ENCODE measurements at regions not wholly inside any gene's neighbourhood (a gene's known extent, or its start where the extent isn't known, plus 50 kb on each side); places are given as distances from the start of the nearest gene placed in this dataset.
"Not testable (repeated sequence)": the region's sequence is repeated elsewhere in the genome, so short reads cannot be mapped to it uniquely, and the experiment has no call there.

DNA sequence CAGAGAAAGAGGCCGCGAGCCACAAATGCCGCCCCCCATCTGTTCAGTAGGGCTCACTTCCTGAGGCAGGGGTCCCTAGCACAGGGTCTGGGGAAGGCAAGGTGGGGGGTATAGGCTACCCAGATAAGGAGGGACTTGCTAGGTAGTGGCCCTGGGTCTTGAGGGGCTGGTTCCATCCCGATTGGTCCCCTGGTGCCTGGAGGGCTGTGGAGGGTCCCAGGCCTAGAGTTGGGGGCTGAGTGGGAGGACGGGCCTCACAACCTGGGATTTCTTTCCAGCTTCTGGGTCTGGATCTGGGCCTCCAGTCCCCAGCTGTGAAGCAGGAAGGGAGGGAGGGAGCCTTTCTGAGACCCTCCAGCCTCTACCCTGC, 75.1 kb upstream of the EN2 start:
- ATAC-seq: no peak
- Histone ChIP-seq H3K9me3 (no peaks in the 10 kb centered on the region), H3K4me3 (no peak overlapping the region), H3K36me3 (no peaks in the 10 kb centered on the region), H3K4me1 (peaks cover 26% of the 10 kb centered on the region), H3K27ac (no peak overlapping the region), H3K27me3 (ENCODE audit: low read depth) (peaks cover 96% of the 10 kb centered on the region)
- DNase-seq: no peak
- TF ChIP-seq, protein P1, sequence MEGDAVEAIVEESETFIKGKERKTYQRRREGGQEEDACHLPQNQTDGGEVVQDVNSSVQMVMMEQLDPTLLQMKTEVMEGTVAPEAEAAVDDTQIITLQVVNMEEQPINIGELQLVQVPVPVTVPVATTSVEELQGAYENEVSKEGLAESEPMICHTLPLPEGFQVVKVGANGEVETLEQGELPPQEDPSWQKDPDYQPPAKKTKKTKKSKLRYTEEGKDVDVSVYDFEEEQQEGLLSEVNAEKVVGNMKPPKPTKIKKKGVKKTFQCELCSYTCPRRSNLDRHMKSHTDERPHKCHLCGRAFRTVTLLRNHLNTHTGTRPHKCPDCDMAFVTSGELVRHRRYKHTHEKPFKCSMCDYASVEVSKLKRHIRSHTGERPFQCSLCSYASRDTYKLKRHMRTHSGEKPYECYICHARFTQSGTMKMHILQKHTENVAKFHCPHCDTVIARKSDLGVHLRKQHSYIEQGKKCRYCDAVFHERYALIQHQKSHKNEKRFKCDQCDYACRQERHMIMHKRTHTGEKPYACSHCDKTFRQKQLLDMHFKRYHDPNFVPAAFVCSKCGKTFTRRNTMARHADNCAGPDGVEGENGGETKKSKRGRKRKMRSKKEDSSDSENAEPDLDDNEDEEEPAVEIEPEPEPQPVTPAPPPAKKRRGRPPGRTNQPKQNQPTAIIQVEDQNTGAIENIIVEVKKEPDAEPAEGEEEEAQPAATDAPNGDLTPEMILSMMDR (IDR thresholded peaks at IDR 0.05): no peak
- intact Hi-C loops (cut with DNase I): no loop called here

DNA sequence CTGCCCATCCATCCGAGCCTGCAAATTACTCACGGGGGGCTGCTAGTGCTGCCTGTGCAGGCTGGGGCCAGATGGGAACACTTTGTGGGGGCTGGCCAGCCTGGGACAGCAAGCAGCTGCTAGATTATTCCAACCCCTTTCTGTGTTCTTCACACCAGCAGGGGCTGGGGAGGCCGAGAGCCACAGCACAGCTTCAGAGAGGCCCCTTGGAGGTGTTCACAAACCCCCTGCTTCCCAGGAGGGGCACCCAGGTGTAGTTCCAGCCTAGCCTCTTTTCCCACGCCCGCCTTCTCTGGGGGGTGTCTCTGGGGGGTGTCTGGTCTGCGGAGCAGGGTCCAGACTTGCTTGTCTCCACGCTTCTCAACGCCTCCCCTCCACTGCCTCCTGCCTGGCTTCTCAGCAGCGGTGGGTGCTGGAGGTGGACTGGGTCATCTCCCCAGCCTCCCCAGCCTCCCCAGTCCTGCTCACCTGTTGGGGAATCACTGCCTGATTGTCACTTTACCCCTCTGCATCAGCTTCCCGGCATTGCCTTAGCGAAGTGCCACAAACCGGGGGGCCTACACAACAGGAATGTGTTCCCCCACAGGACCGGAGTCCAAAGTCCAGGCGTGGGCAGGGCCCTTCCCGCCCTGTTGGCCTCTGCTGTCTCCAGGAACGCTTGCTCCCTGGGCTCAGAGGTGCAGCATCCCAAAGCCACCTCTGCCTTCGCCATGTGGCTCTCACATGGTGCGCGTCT, 74.0 kb upstream of the EN2 start:
- Histone ChIP-seq H3K36me3 (no peaks in the 10 kb centered on the region), H3K27me3 (ENCODE audit: low read depth) (peaks cover 91% of the 10 kb centered on the region), H3K4me3 (no peak overlapping the region), H3K4me1 (peaks cover 20% of the 10 kb centered on the region), H3K9me3 (no peaks in the 10 kb centered on the region), H3K27ac (no peak overlapping the region)
- intact Hi-C loops (cut with DNase I): no loop called here
- DNase-seq (no peak), ATAC-seq (no peak)
- TF ChIP-seq, protein P1 (IDR thresholded peaks at IDR 0.05): no peak

DNA sequence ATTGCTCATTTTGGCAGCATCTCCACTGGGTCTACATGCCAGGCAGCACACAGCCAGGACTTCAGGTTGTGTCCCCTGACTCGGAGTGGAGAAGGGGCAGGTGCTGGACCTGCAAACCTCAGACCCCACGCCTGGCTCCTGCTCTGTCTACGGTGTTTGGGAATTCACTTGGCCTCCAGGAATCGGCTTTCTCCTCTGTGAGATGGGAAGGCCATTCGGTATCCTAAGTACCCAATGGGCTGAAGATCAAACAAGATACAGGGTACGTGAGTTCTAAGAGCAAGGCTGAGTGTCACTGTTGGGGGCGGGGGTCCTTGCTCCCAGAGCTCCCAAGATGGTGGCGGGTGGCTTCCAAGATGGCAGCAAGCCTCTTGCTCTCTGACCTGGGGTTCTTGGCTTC, 73.2 kb upstream of the EN2 start:
- no peak overlapping the region for H3K4me3 ChIP-seq

DNA sequence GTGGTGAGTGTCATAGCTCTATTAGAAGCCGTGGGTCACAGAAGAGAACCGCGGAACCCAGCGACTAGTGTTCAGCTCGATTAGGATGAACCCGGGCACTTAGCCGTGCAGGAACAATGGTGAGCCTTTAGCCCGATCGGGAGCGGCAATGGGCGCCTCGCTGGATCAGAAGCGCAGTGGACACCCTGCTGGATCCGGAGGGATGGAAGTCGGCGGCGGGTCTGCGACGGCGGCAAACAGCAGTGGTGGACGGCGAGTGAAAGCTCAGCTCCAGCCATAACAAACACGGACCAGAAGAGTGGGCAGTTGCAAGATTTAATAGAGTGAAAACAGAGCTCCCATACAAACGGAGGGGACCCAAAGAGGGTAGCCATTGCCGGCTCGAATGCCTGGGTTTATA, 72.7 kb upstream of the EN2 start:
- DNase-seq; intact Hi-C loops (cut with DNase I): not testable (repeated sequence)

More for the DNA sequence above, 73.2 kb upstream of the EN2 start:
- DNase-seq (no peak), ATAC-seq (no peak)
- Histone ChIP-seq H3K27me3 (ENCODE audit: low read depth) (peaks cover 91% of the 10 kb centered on the region), H3K36me3 (no peaks in the 10 kb centered on the region), H3K27ac (no peak overlapping the region), H3K9me3 (no peaks in the 10 kb centered on the region), H3K4me1 (peaks cover 20% of the 10 kb centered on the region)
- TF ChIP-seq, protein P1 (IDR thresholded peaks at IDR 0.05): no peak
- intact Hi-C loops (cut with DNase I): no loop called here

DNA sequence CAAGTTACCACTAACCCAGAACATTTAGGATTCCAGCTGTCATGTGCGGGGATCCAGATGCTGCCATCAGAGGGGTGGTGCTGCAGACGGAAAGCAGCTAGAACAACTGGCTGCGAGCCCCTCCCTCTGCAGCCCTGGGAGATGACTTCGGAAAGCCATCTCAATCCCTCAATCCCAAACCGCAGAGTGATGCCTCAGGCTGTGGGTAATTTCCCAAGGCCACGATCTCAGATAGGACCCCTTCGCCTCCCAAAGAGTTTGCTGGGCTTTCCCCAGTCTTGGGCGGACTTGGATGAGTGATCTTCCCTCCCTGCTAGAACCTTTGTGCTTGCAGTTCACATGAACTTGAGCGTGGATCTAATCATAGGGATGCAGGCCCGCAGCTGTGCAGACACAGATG, 71.3 kb upstream of the EN2 start:
- H3K27me3 ChIP-seq (ENCODE audit: low read depth): peaks cover 77% of the 10 kb centered on the region
- intact Hi-C loops (cut with DNase I): no loop called here

More for the DNA sequence above, 72.7 kb upstream of the EN2 start:
- Histone ChIP-seq H3K27me3 (ENCODE audit: low read depth) (peaks cover 87% of the 10 kb centered on the region), H3K4me1 (peaks cover 20% of the 10 kb centered on the region)
- H3K27ac ChIP-seq, H3K4me3 ChIP-seq, H3K36me3 ChIP-seq, H3K9me3 ChIP-seq, ATAC-seq: not testable (repeated sequence)

DNA sequence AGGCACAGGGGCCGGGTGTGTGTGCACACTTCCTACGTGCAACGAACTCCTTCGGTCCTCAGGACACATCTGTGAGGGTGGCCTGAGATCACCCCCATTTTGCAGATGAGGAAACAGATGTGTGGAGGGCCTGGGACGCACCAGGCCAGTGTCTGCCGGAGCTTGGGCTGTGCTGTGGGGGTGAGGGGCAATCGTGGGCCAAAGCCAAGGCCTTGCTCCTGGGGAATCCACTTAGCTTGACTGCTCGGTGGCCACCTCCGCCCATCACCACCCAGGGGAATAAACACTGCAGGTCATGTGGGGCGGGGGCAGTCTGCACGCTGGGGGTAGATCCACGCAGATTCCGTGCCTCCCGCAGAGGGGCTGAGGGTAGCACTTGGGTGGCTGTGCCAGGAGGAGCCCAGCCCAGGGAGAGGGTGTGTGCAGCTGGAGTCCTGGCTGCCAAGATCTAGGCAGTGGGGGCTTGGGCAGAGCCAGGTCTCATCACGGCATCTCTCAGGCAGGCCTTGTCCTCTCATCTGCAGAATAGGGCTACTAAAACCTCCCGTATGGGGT, 70.8 kb upstream of the EN2 start:
- intact Hi-C loops (cut with DNase I): no loop called here
- DNase-seq (no peak), ATAC-seq (no peak)
- Histone ChIP-seq H3K4me3 (no peak overlapping the region), H3K4me1 (peaks cover 4% of the 10 kb centered on the region), H3K27me3 (ENCODE audit: low read depth) (peaks cover 74% of the 10 kb centered on the region), H3K36me3 (no peaks in the 10 kb centered on the region), H3K9me3 (no peaks in the 10 kb centered on the region), H3K27ac (no peak overlapping the region)
- TF ChIP-seq, protein P1 (IDR thresholded peaks at IDR 0.05): no peak

More for the DNA sequence above, 71.3 kb upstream of the EN2 start:
- Histone ChIP-seq H3K27ac (no peak overlapping the region), H3K4me1 (peaks cover 10% of the 10 kb centered on the region), H3K36me3 (no peaks in the 10 kb centered on the region), H3K4me3 (no peak overlapping the region), H3K9me3 (no peaks in the 10 kb centered on the region)
- TF ChIP-seq, protein P1 (IDR thresholded peaks at IDR 0.05): no peak
- DNase-seq (no peak), ATAC-seq (no peak)

Data from lower lobe of right lung (tissue), 2 donors.